Cortex of kidney (tissue), 1 donor: ENCODE measurements at regions not wholly inside any gene's neighbourhood (a gene's known extent, or its start where the extent isn't known, plus 50 kb on each side); places are given as distances from the start of the nearest gene placed in this dataset.

ENCODE experiments used
- DNase-seq: peaks from one replicate; lab custom pipeline; 2025; lab: John Stamatoyannopoulos, UW

- DNase-seq, result no peak
These were observed 111.6 kb downstream of the HTR5A start for GRCh38 chr7:155181768-155182167.

DNA sequence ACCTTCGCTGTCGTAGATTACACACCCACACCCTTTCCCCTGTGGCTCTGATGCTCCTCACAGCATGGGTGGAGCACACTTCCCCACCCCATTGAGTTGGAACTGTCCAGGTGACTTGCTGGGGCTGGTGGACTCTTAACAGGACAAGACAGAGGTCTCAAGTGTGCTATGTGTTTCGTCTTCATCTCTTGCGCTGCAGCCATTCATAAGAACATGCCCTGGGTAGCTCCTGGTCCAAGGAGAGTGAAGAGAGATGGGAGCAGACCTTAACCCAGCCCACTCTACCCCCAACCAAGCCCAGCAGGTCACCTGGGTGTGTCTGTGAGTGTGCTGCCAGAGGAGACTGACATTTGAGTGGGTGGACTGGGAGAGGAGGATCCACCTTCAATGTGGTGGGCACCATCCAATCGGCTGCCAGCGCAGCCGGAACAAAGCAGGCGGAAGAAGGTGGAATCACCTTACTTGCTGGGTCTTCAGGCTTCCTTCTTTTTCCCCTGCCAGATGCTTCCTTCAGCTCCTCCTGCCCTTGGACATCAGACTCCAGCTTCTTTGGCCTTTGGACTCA lies 112.4 kb downstream of the HTR5A start:
- DNase-seq, result no peak

GRCh38 chr7:155183655-155184054 lies 113.5 kb downstream of the HTR5A start:
- DNase-seq, result no peak

- DNase-seq, result no peak
These were observed 112.8 kb upstream of the INSIG1 start for GRCh38 chr7:155184923-155185322.

DNA sequence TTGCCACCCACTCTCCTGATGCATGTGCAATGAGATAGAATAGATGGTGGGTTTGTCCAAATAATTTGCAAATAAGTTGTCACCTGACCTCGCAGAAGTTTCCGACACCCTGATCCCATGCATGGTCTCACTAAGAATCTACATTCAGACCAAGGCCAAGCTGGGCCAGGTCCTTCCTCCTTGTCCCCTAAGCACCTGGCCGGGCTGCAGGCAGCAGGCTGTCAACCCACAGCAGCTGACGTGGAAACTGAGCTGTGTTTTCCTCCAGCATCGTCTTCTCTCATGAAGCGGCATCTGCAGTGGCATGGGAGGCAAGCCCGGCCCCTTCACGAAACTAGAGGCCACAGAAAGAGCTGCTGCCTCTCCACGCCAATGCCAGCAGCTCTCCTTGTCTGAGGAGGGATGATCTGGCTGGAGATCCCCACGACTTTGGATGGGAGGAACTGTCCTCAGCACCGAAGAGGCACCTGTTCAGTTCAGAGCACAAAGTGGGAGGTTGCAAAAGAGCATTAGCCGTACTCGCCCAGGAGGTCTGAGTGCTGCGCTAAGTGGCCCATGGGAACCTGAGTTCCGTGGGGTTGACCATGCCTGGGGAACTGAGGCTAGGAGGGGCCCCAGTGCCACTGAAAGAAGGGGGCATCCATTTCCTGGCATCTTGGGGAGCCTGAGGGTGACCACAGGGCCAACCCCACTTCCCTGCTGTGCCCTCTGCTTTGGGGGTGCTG lies 110.5 kb upstream of the INSIG1 start:
- no peak for DNase-seq

- DNase-seq, result no peak
These were observed 109.3 kb upstream of the INSIG1 start for GRCh38 chr7:155188357-155188756.

- no peak for DNase-seq
These were observed 108.7 kb upstream of the INSIG1 start for GRCh38 chr7:155188821-155189581.

GRCh38 chr7:155189590-155189989 lies 108.1 kb upstream of the INSIG1 start:
- DNase-seq, result no peak

- no peak for DNase-seq
These were observed 107.0 kb upstream of the INSIG1 start for GRCh38 chr7:155190688-155191087.

DNA sequence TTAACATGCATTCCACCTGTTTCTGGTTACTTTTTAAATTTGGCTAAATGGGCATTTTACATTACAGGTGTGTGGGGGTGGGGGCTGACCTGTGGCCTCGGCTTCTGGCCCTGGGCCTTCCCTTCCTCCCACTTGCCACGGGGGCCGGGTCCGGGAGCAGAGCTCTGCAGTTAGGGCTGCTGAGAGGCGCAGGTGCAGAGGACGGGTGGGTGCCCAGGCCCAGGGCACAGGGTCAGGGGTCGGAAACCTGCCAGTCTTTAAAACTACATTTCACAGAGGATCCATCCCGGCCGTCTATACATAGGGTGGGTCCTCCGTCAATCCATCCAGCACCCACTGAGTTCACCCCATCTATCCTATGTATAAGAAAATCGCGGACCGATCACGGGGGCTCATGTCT lies 106.5 kb upstream of the INSIG1 start:
- DNase-seq, result no peak

GRCh38 chr7:155191901-155192478 lies 105.7 kb upstream of the INSIG1 start:
- DNase-seq, result no peak

DNA sequence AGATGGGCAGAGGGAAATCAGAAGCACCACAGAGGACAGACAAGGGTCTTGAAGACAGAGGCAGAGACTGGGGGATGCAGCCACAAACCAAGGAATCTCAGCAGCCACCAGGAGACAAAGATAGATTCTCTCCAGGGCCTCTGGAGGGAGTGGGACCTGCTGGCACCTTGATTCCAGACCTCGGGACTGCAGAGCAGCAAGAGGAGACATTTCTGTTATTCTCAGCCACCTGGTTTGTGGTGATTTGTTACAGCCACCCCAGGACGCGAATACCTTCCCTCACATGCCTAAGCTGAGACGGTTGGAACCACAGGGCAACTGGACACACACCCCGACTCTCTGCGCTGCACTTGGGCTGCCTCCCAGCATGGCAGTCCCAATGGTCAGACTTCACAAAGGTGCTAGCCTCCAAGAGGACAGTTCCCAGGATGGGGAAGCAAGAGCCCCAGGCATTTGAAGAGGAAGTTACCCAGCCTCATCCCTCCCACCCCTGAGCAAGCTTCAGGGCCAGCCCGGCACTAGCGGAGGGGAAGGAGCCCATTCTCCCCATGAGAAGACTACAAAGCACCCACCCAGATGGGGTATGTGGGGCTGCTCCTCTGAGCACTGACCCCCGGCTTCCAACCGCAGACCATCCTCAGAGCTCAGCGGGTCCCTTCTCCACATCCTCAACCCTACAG lies 104.6 kb upstream of the INSIG1 start:
- no peak for DNase-seq

GRCh38 chr7:155193716-155194115 lies 104.0 kb upstream of the INSIG1 start:
- DNase-seq, result no peak

DNA sequence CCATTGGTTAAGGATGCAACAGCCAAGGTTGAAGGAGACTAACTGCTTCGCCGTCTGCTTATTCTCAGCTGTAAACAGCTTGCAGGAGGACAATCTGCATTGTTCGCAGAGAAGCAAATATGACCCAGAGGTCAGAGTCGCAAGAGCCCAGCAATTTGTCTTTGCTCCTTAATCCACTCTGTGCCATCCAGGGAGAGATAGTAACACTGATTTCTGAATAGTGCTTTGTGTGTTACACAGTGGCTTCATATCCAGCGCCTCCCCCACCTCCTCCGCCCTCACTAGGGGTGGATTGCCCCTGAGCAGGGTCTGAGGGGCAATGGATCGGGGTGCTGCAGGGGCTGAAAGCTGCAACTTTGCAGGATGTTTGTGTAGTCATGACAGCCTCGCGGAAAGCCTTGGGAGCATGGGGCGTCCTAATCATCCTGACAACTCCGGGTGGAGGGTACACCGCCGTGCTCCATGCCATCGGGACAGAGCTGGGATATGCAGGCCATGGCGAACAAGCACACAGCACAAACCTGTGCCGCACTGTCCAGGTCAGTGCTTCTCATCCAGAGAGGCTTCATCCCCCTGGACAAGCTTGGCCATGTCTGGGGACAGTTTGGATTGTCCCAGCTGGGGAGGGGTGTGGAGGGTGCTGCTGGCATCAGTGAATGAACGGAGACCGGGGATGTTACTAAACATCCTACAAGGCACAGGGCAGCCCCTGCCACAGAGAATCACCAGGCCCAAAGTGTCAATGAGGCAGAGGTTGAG lies 103.1 kb upstream of the INSIG1 start:
- no peak for DNase-seq

- DNase-seq, result no peak
These were observed 101.6 kb upstream of the INSIG1 start for GRCh38 chr7:155195939-155196523.

- DNase-seq, result no peak
These were observed 99.3 kb upstream of the INSIG1 start for GRCh38 chr7:155198196-155198892.

GRCh38 chr7:155198901-155199845 lies 98.5 kb upstream of the INSIG1 start:
- DNase-seq, result no peak

- DNase-seq, result no peak
These were observed 96.2 kb upstream of the INSIG1 start for GRCh38 chr7:155201325-155202087.
